Activated CD4-positive, CD25-positive, alpha-beta regulatory T cell (primary cell): ENCODE measurements at regions not wholly inside any gene's neighbourhood (a gene's known extent, or its start where the extent isn't known, plus 50 kb on each side); places are given as distances from the start of the nearest gene placed in this dataset.
"Not testable (repeated sequence)": the region's sequence is repeated elsewhere in the genome, so short reads cannot be mapped to it uniquely, and the experiment has no call there.

Experiments used
- DNase-seq, 4 experiments: peaks; one replicate each; lab custom pipeline; 2025; lab: John Stamatoyannopoulos, UW

- DNase-seq, result no peak
Measured at GRCh38 chr5:103764403-103764802, 201.8 kb upstream of the NUDT12 start.

DNA sequence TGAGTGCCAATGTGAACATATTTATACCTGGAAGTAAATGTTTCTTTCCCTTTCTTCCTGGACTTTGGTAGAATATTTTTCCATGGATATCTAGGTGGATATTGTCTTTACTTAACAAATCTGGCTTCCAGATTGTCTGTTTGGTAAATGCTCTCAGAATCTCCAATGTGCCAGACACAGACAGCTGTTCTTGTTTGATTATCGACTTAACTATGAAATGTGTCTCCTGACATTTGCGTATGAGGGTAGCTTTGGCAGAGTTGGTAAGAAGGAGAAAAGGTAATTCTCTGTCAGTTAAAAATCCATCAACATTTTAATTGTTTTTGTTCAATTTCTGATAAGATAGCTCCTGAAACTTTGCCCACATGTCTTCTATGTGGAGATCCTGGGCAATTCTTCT, 196.4 kb upstream of the NUDT12 start:
- no peak for DNase-seq

DNA sequence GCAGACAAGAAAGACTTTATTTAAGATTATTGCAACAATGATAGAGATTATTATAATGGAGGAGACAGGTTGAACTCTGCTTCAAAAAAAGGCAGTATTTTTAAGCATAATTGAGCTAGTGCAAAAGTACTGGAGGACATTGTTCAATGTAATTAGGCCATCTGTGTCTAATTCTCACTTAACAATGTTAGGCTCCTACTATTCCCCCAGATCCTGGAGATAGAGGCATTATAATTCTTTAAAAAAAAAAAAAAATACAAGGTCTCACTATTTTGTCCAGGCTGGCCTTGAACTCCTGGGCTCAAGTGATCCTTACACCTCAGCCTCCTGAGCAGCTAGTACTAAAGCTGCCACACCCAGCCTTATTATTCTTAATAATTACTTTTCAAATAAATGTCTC, 193.4 kb upstream of the NUDT12 start:
- DNase-seq, result no peak

GRCh38 chr5:103745353-103746065, 182.9 kb upstream of the NUDT12 start:
- no peak for DNase-seq

GRCh38 chr5:103744159-103744558, 181.6 kb upstream of the NUDT12 start:
- no peak for DNase-seq

DNA sequence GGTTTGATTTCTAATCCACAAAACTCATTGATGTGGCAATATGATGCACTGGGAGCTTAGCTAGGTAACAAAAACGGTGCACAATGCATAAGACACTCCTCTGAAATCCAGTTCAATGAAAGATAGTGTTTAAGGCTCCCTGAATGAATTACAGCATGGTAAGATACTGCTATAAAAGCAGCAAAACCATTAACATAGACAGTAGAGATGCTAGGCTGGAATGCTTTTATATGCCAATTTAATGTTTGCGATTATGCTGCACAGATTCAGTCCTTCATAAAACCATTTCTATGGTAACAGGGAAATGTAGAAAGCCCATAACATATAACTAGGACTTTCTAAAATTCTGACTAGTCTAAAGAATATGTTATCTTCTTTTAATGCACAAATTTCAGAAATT, 180.8 kb upstream of the NUDT12 start:
- no peak for DNase-seq

DNA sequence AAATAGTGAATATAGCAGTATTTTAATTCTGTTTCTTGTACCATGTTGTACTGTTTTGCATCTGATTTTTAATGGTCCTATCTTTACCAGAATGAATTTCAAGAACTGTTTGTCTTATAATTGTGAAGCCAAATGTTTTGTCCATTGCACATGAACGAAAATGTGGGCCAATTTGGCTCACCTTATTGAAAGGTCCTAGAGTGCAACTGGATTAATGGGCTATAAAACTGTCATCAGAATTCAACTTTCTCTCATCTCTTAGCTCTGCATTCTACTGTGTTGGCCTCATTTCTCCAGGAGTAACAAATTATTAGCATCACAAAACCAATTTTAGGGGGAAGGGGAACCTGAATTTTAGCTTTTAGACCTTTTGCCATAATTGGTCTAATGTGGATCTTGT, 179.4 kb upstream of the NUDT12 start:
- no peak for DNase-seq

GRCh38 chr5:103736343-103736742, 173.8 kb upstream of the NUDT12 start:
- DNase-seq, result not testable (repeated sequence)

DNA sequence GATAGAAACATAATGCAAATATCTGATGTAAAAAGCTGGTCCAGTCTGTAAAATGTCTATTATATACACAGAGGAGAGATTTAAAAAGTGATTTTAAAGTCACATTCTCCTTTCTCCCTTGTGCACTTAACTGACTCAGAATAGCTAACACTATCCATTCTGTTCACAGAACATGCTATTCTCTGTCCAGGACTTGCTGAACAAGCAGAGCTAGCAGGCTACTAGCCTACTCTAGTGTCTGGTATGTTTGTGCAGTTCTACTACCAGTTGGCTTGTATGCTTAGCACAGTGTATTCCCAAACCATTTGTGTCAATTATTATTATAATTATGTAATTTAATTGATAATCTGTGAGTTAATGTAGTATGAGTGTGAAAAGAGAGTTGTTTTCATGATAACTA, 161.7 kb upstream of the NUDT12 start:
- no peak for DNase-seq

- DNase-seq, result no peak
Measured at GRCh38 chr5:103721183-103721582, 158.6 kb upstream of the NUDT12 start.

DNA sequence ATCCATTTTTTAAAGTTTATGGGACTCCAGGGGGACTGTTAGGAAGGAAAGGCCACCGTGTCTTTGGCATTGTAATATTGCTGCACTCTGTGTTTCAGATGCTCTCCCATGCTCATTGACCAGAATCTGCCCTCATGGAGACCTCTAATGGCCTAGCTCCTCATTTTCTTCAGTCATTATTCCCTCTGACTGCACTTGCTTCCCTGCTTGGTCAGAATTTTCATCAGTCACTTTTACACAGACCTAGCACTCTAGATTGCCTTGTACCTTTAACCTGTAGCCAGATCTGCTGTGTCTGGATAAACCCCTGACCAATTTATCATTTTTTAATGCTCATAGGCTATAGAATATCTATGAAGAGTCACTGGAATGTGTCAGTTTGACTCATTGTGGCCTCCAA, 155.5 kb upstream of the NUDT12 start:
- no peak for DNase-seq

GRCh38 chr5:103708601-103709000, 146.0 kb upstream of the NUDT12 start:
- DNase-seq, result no peak

GRCh38 chr5:103706939-103707682, 144.5 kb upstream of the NUDT12 start:
- DNase-seq, result no peak

DNA sequence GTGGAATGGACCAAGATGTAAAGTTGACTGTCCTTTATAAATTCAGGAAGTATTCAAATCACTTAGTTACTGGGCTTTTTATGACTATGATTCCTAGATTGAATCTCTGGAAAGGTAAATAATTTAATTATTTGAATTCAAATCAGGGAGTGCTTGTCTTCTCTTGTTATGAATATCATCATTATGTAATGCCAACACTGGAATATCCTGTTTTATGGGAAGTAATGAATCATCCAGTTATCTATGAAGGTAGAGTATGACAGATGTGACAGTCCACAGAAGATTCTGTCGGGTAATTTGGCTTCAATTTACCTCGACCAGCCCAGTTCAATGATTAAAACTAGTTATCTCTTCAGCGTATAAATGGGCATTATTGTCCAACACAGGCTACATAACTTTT, 141.0 kb upstream of the NUDT12 start:
- no peak for DNase-seq

DNA sequence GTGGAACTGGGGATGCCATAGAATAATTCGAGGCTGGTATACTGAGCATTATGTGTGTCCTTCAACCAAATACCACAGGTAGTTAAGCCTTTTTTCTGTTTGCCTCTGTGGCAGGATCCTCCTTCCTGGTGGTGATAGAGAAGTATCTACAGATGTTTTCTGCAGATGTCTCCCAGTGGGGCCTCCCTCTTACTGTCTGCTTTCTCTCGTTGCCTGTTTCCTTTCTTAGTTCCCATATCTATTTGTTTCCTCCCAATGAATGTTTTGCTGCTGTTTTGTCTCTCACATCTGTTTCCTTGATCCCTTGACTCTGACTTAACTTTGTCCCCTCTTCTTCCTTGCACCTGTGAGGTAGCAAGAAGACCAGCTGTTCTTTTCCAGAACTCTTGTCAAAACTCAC, 130.9 kb upstream of the NUDT12 start:
- DNase-seq, result no peak

DNA sequence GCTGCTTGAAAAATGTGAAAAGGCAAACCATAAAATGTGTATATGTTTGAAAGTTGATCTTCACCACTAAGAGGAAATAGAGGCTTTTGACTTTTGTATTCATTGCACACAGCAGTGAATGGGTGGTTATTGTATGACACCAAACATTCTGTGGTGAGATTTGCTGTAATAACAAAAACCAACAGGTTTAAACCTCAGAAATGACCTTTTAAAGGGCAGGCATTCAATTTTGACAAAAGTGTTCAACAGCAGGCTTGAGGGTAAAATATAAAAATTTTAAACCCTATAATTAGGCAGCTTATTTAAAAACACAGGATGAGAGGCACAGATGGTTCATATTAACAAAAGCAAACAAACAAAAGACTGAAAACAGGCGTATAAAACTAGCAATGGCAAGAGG, 128.1 kb upstream of the NUDT12 start:
- no peak for DNase-seq

- DNase-seq, result no peak
Measured at GRCh38 chr5:103679873-103680272, 117.3 kb upstream of the NUDT12 start.

DNA sequence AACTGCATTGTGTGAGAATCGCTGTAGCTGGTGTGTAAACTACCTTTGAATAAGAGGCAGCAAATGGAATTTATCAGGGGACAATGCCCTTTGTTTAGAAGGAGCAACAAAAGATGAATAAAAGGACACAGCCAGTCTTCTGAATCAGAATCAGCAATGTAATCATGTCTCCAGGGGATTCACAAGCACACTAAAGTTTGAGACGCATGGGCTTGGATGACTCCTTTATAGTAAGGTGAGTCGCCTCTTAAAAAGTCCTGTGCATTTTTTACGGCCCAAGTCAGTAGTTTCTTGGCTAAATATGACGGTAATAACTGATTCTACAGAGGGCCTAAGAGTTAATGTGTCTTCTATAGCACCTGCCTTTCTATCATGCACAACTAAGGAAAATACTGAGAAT, 113.6 kb upstream of the NUDT12 start:
- DNase-seq, result not testable (repeated sequence)

GRCh38 chr5:103674739-103675138, 112.2 kb upstream of the NUDT12 start:
- DNase-seq, result no peak

GRCh38 chr5:103674251-103674650, 111.7 kb upstream of the NUDT12 start:
- no peak for DNase-seq

DNA sequence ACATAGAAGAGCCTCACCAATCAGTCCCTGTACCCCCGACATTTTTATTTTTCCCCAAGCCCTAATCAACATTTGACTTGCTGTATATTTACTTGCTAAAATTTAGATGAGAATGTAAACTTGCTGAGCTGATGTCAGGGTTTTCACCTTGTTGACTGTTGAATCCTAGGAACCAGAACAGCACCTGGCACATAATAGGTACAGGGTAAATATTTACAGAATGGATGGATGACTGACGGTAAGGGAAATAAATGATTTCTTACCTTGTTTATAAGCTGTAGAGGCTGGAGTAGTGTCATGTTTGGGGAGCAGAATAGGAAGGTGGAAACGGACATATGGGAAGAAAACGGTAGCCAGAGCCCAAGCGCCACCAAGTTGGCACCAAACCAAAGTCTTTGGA, 107.0 kb upstream of the NUDT12 start:
- no peak for DNase-seq

DNA sequence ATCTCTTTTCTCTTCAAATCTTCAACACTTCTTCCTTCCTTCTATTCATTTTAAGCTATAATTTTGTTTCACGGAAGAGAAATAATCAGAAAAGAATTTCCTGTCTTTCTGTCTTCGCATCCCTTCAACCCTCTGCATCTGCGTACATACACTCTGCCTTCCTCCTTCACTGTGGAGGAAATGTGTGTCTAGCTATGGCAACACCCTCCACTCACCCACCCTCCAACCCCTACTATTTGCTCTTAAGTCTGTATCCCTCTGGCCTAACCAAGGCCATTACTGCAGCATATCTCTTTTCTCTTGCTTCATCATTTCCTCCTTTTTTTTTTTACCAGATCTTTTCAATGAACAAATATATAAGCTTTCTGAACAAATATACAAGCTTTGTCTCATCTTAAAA, 105.7 kb upstream of the NUDT12 start:
- no peak for DNase-seq

DNA sequence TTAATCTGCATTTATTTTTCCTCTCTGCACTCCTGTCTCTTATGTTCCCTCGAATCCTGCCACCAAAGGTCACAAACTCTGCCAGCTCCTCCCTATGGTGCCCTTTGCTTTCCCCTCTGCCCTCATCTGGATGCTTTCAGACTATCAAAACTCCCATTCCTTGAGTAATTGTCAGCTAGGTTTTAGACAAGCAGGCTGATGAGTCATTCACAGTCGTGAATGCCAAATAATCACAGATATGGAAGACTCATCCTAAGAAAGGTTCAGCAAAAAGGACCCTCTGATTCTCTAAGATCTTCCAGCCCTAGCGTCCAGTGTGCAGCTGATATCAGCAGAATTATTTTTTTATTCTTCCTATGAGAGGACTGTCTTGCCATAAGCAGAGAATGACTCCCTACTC, 104.5 kb upstream of the NUDT12 start:
- DNase-seq, result no peak

DNA sequence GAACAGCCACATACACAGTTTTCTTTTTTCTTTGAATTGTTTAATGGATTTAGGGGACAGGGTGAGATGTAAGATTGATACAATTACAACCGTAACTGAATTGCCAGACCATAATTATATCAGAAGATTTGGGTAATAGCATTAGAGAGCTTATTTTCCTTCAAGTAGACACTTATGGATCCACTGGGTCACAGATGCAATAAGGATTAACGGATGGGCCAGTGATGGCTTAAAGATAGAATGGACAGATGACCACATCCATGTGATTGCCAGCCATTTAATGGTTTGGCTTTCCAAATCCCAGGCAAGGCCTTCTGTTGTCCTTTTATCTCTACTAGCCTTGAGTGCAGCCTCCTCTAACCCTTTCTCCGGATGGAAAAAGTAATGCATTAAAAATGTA, 94.7 kb upstream of the NUDT12 start:
- no peak for DNase-seq
